ENCODE measurements at regions not wholly inside any gene's neighbourhood (a gene's known extent, or its start where the extent isn't known, plus 50 kb on each side); places are given as distances from the start of the nearest gene placed in this dataset.
"Not testable (repeated sequence)": the region's sequence is repeated elsewhere in the genome, so short reads cannot be mapped to it uniquely, and the experiment has no call there.

- no peak for DNase-seq (ENCODE audit: low read depth in 2 of 2)
Observed at GRCh38 chr3:40901298-40901697, 298.0 kb upstream of the CTNNB1 start.

- DNase-seq (ENCODE audit: low read depth in 2 of 2), result no peak
Observed at GRCh38 chr3:40901796-40902195, 297.5 kb upstream of the CTNNB1 start.

- not testable (repeated sequence) for DNase-seq (ENCODE audit: low read depth in 2 of 2)
Observed at GRCh38 chr3:40907907-40908465, 291.3 kb upstream of the CTNNB1 start.

- no peak for DNase-seq (ENCODE audit: low read depth in 2 of 2)
Observed at GRCh38 chr3:40908612-40909011, 290.7 kb upstream of the CTNNB1 start.

- no peak for DNase-seq (ENCODE audit: low read depth in 2 of 2)
Observed at GRCh38 chr3:40911264-40911663, 288.0 kb upstream of the CTNNB1 start.

GRCh38 chr3:40911928-40912327 is 287.4 kb upstream of the CTNNB1 start:
- DNase-seq (ENCODE audit: low read depth in 2 of 2), result no peak

GRCh38 chr3:40912461-40912860 is 286.8 kb upstream of the CTNNB1 start:
- DNase-seq (ENCODE audit: low read depth in 2 of 2), result no peak

- DNase-seq (ENCODE audit: low read depth in 2 of 2), result no peak
Observed at GRCh38 chr3:40913192-40913591, 286.1 kb upstream of the CTNNB1 start.

GRCh38 chr3:40913641-40914040 is 285.7 kb upstream of the CTNNB1 start:
- DNase-seq (ENCODE audit: low read depth in 2 of 2), result no peak

- no peak for DNase-seq (ENCODE audit: low read depth in 2 of 2)
Observed at GRCh38 chr3:40914475-40914874, 284.8 kb upstream of the CTNNB1 start.

GRCh38 chr3:40915346-40915865 is 283.9 kb upstream of the CTNNB1 start:
- no peak for DNase-seq (ENCODE audit: low read depth in 2 of 2)

GRCh38 chr3:40920041-40920440 is 279.3 kb upstream of the CTNNB1 start:
- DNase-seq (ENCODE audit: low read depth in 2 of 2), result no peak

- DNase-seq (ENCODE audit: low read depth in 2 of 2), result no peak
Observed at GRCh38 chr3:40921251-40921650, 278.1 kb upstream of the CTNNB1 start.

- DNase-seq (ENCODE audit: low read depth in 2 of 2), result no peak
Observed at GRCh38 chr3:40923143-40923542, 276.2 kb upstream of the CTNNB1 start.

- no peak for DNase-seq (ENCODE audit: low read depth in 2 of 2)
Observed at GRCh38 chr3:40923651-40924050, 275.7 kb upstream of the CTNNB1 start.

GRCh38 chr3:40924559-40925141 is 274.7 kb upstream of the CTNNB1 start:
- DNase-seq (ENCODE audit: low read depth in 2 of 2), result no peak

- DNase-seq (ENCODE audit: low read depth in 2 of 2), result no peak
Observed at GRCh38 chr3:40925231-40925630, 274.1 kb upstream of the CTNNB1 start.

GRCh38 chr3:40930131-40930538 is 269.2 kb upstream of the CTNNB1 start:
- no peak for DNase-seq (ENCODE audit: low read depth in 2 of 2)

GRCh38 chr3:40930756-40931155 is 268.5 kb upstream of the CTNNB1 start:
- no peak for DNase-seq (ENCODE audit: low read depth in 2 of 2)

GRCh38 chr3:40938591-40938990 is 260.7 kb upstream of the CTNNB1 start:
- DNase-seq (ENCODE audit: low read depth in 2 of 2), result no peak

GRCh38 chr3:40939030-40939740 is 260.1 kb upstream of the CTNNB1 start:
- no peak for DNase-seq (ENCODE audit: low read depth in 2 of 2)

GRCh38 chr3:40939741-40940130 is 259.6 kb upstream of the CTNNB1 start:
- no peak for DNase-seq (ENCODE audit: low read depth in 2 of 2)

GRCh38 chr3:40940651-40941050 is 258.7 kb upstream of the CTNNB1 start:
- DNase-seq (ENCODE audit: low read depth in 2 of 2), result no peak

Measured in fibroblast of skin of left quadriceps (primary cell).